Keratinocyte (primary cell): ENCODE measurements at regions not wholly inside any gene's neighbourhood (a gene's known extent, or its start where the extent isn't known, plus 50 kb on each side); places are given as distances from the start of the nearest gene placed in this dataset.

Source experiments
- DNase-seq: peaks from one replicate; pipeline ENCODE4 v3.0.0-alpha.2; 2011; ENCODE audit warnings: low read depth, missing footprints, low spot score
- FAIRE-seq: peaks from 2 replicates; lab custom pipeline; 2011; peaks lifted over from hg19 to GRCh38; lab: Jason Lieb, UNC
- H2AFZ ChIP-seq: 2 replicates; pipeline ENCODE4 v1.6.0; 2012; ENCODE audit warnings: low read length, control low read depth, inconsistent platforms; ENCODE audit not compliant: control insufficient read depth
- H3K27ac ChIP-seq: 2 replicates; pipeline ENCODE4 v1.5.1; 2011; ENCODE audit warnings: low read length; ENCODE audit not compliant: control insufficient read depth, insufficient read depth
- H3K27me3 ChIP-seq: 3 replicates; pipeline ENCODE4 v1.6.0; 2011; ENCODE audit warnings: low read length; ENCODE audit not compliant: control insufficient read depth, insufficient read depth; ENCODE audit errors: extremely low read depth
- H3K36me3 ChIP-seq, 2 experiments: 2 replicates in 1 of 2; 3 replicates in 1 of 2; pipeline ENCODE4 v1.5.1; 2011; ENCODE audit warnings: low read length in 2 of 2, mild to moderate bottlenecking in 1 of 2; ENCODE audit not compliant: control insufficient read depth in 2 of 2, insufficient read depth in 2 of 2; ENCODE audit errors: extremely low read depth in 1 of 2
- H3K4me1 ChIP-seq: 3 replicates; pipeline ENCODE4 v1.5.1; 2011; ENCODE audit warnings: low read length; ENCODE audit not compliant: control insufficient read depth, insufficient read depth; ENCODE audit errors: extremely low read depth
- H3K4me2 ChIP-seq: 3 replicates; pipeline ENCODE4 v1.6.0; 2011; ENCODE audit warnings: low read depth, low read length; ENCODE audit not compliant: control insufficient read depth, insufficient read depth; ENCODE audit errors: extremely low read depth
- H3K4me3 ChIP-seq, 3 experiments: fragments of 200-600 bp in 1 of 3; sonication (generic) in 1 of 3; 2 replicates in 2 of 3; 3 replicates in 1 of 3; pipeline ENCODE4 v1.5.1; 2011 to 2016; ENCODE audit warnings: low read length in 3 of 3, mild to moderate bottlenecking in 3 of 3, control low read depth in 2 of 3, inconsistent platforms in 1 of 3, low read depth in 1 of 3, mixed read lengths in 1 of 3, mixed run types in 1 of 3, moderate library complexity in 1 of 3; ENCODE audit not compliant: control insufficient read depth in 2 of 3, insufficient read depth in 2 of 3; ENCODE audit errors: extremely low read depth in 1 of 3
- H3K79me2 ChIP-seq: 2 replicates; pipeline ENCODE4 v1.6.0; 2012; ENCODE audit warnings: low read length; ENCODE audit not compliant: control insufficient read depth, insufficient read depth
- H3K9ac ChIP-seq: 3 replicates; pipeline ENCODE4 v1.6.0; 2011; ENCODE audit warnings: low read length; ENCODE audit not compliant: control insufficient read depth, insufficient read depth; ENCODE audit errors: extremely low read depth
- H3K9me1 ChIP-seq: 3 replicates; pipeline ENCODE4 v1.6.0; 2011; ENCODE audit warnings: low read length; ENCODE audit not compliant: control insufficient read depth, insufficient read depth; ENCODE audit errors: extremely low read depth
- H3K9me3 ChIP-seq: 2 replicates; pipeline ENCODE4 v1.5.1; 2012; ENCODE audit warnings: low read depth, low read length; ENCODE audit not compliant: control insufficient read depth
- H4K20me1 ChIP-seq: 3 replicates; pipeline ENCODE4 v1.6.0; 2011; ENCODE audit warnings: low read length; ENCODE audit not compliant: control insufficient read depth, insufficient read depth; ENCODE audit errors: extremely low read depth
- CTCF ChIP-seq, 3 experiments: IDR thresholded peaks in 1 of 3; conservative IDR thresholded peaks in 1 of 3; optimal IDR thresholded peaks in 1 of 3; 2 replicates in 2 of 3; 3 replicates in 1 of 3; pipeline versions ENCODE3 to v1.5.1; 2011; ENCODE audit warnings: low read length in 3 of 3, mild to moderate bottlenecking in 3 of 3, moderate library complexity in 2 of 3, control low read depth in 1 of 3, inconsistent platforms in 1 of 3; ENCODE audit not compliant: insufficient read depth in 2 of 3; ENCODE audit errors: extremely low read depth in 1 of 3
- EZH2 ChIP-seq: IDR thresholded peaks from one replicate; pipeline ENCODE4 v1.6.1; 2012; ENCODE audit warnings: inconsistent platforms, mild to moderate bottlenecking, low read length, moderate library complexity
- dilution Hi-C: fragments of 300-500 bp; cut with MboI; formaldehyde crosslinking; loops from one replicate; pipeline ENCODE4 v1.7.0; 2020; ENCODE audit warnings: low sequenced_read_pairs; ENCODE audit not compliant: extremely low pct_ligation_motif_present

- Histone ChIP-seq H3K4me2 (no peak overlapping the region), H3K4me3 (no peak overlapping the region), H3K9ac (no peak overlapping the region), H3K27ac (no peak overlapping the region), H2AFZ (no peak overlapping the region), H3K9me3 (no peaks in the 10 kb centered on the region), H3K27me3 (no peaks in the 10 kb centered on the region), H3K4me1 (no peaks in the 10 kb centered on the region), H3K36me3 (no peaks in the 10 kb centered on the region), H3K9me1 (no peaks in the 10 kb centered on the region), H3K79me2 (no peaks in the 10 kb centered on the region), H4K20me1 (no peaks in the 10 kb centered on the region)
- no peak for FAIRE-seq
- DNase-seq: no peak
- TF ChIP-seq CTCF (optimal IDR thresholded peaks at IDR 0.05 in 1 of 3, IDR thresholded peaks at IDR 0.05 in 1 of 3, conservative IDR thresholded peaks at IDR 0.05 in 1 of 3; ENCODE audit: extremely low read depth in 1 of 3, insufficient read depth in 2 of 3, low read length in 3 of 3) (no peak), EZH2 (no peak)
- dilution Hi-C loops: no loop called here
Observed at GRCh38 chr4:119731146-119731742, 102.6 kb upstream of the PDE5A start.

GRCh38 chr4:119730671-119730950 is 102.0 kb upstream of the PDE5A start:
- Histone ChIP-seq H4K20me1 (no peaks in the 10 kb centered on the region), H3K9ac (no peak overlapping the region), H2AFZ (no peak overlapping the region), H3K4me2 (no peak overlapping the region), H3K27me3 (no peaks in the 10 kb centered on the region), H3K9me3 (no peaks in the 10 kb centered on the region), H3K27ac (no peak overlapping the region), H3K4me1 (no peaks in the 10 kb centered on the region), H3K9me1 (no peaks in the 10 kb centered on the region), H3K36me3 (no peaks in the 10 kb centered on the region), H3K4me3 (no peak overlapping the region), H3K79me2 (no peaks in the 10 kb centered on the region)
- no peak for TF ChIP-seq EZH2
- no peak for TF ChIP-seq CTCF (optimal IDR thresholded peaks at IDR 0.05 in 1 of 3, IDR thresholded peaks at IDR 0.05 in 1 of 3, conservative IDR thresholded peaks at IDR 0.05 in 1 of 3; ENCODE audit: extremely low read depth in 1 of 3, insufficient read depth in 2 of 3, low read length in 3 of 3)
- FAIRE-seq: no peak
- dilution Hi-C loops: no loop called here
- DNase-seq: no peak
